SHP77 (cell line): ENCODE measurements at regions not wholly inside any gene's neighbourhood (a gene's known extent, or its start where the extent isn't known, plus 50 kb on each side); places are given as distances from the start of the nearest gene placed in this dataset.

Experiments
- DNase-seq, 2 experiments: peaks; one replicate each; lab custom pipeline; 2025; lab: John Stamatoyannopoulos, UW

- DNase-seq = no peak
Measured at GRCh38 chr18:73962256-73962655, 185.4 kb downstream of the FBXO15 start.

- DNase-seq = no peak
Measured at GRCh38 chr18:73961804-73962203, 185.8 kb downstream of the FBXO15 start.

GRCh38 chr18:73959352-73959751 lies 188.3 kb downstream of the FBXO15 start:
- peak in 1 of 2 experiments; percentile 10 for DNase-seq

GRCh38 chr18:73954268-73954667 lies 193.4 kb downstream of the FBXO15 start:
- no peak for DNase-seq

GRCh38 chr18:73952296-73952946 lies 195.2 kb downstream of the FBXO15 start:
- no peak for DNase-seq

- no peak for DNase-seq
Measured at GRCh38 chr18:73950116-73950700, 197.4 kb downstream of the FBXO15 start.

- no peak for DNase-seq
Measured at GRCh38 chr18:73948497-73948896, 199.1 kb downstream of the FBXO15 start.

GRCh38 chr18:73948084-73948483 lies 199.6 kb downstream of the FBXO15 start:
- DNase-seq = no peak

- DNase-seq = no peak
Measured at GRCh38 chr18:73947180-73947921, 200.3 kb downstream of the FBXO15 start.

- DNase-seq = no peak
Measured at GRCh38 chr18:73945130-73945792, 202.4 kb downstream of the FBXO15 start.

- no peak for DNase-seq
Measured at GRCh38 chr18:73944715-73945114, 202.9 kb downstream of the FBXO15 start.

GRCh38 chr18:73943763-73944162 lies 203.9 kb downstream of the FBXO15 start:
- no peak for DNase-seq

- DNase-seq = no peak
Measured at GRCh38 chr18:73942956-73943355, 204.7 kb downstream of the FBXO15 start.

GRCh38 chr18:73942081-73942625 lies 205.5 kb downstream of the FBXO15 start:
- peak; percentile 19 to 71 for DNase-seq

- DNase-seq = no peak
Measured at GRCh38 chr18:73940721-73941120, 206.9 kb downstream of the FBXO15 start.

- DNase-seq = no peak
Measured at GRCh38 chr18:73939391-73939790, 208.2 kb downstream of the FBXO15 start.

GRCh38 chr18:73933685-73934084 lies 213.9 kb downstream of the FBXO15 start:
- no peak for DNase-seq

- DNase-seq = no peak
Measured at GRCh38 chr18:73932976-73933375, 214.7 kb downstream of the FBXO15 start.

- no peak for DNase-seq
Measured at GRCh38 chr18:73927496-73927895, 220.1 kb downstream of the FBXO15 start.

- no peak for DNase-seq
Measured at GRCh38 chr18:73924836-73925235, 222.8 kb downstream of the FBXO15 start.

GRCh38 chr18:73924307-73924706 lies 223.3 kb downstream of the FBXO15 start:
- no peak for DNase-seq

- no peak for DNase-seq
Measured at GRCh38 chr18:73923866-73924265, 223.8 kb downstream of the FBXO15 start.
